ENCODE measurements at regions not wholly inside any gene's neighbourhood (a gene's known extent, or its start where the extent isn't known, plus 50 kb on each side); places are given as distances from the start of the nearest gene placed in this dataset.

DNA sequence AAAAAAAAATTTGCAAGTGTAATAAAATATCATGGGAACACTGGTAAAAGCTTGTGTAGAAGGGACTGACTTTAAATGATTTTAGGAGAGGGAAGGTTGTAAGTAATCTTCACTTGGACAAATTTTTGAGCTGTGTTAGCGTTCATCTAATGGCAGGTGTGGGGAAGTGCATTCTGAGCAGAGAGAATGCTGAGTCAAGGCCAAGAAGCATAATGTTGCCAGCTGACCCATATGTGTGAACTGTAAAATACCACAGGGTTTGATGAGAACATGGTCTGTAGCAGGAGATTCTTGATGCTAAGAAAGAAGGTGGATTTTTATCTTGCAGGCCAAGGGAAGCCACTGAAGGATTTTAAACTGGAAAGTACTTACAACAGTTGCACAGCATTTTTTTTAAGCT lies 98.2 kb upstream of the ZNF32 start:
- DNase-seq (ENCODE audit: low spot score), result no peak

- no peak for DNase-seq (ENCODE audit: low spot score)
Observed at GRCh38 chr10:43739161-43739560, 90.5 kb upstream of the ZNF32 start.

DNA sequence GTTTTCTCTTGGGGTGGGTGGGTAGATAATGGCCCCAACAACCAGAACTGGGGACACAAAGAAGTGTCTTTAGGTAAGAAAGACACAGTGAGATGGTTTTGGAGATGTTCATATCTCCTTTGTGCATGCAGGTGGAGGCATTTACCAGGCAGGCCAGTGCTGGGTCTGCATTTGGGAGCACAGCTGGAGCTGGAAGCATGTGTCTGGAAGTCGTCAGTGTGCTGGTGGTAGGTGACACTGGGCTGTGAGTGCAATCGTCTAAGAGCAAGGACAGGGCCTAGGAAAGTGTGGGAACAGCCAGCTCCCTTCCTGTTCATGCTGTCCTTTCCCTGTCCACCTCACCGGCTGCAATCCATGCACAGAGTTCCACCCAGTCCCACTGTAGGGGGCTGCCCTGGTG lies 88.3 kb upstream of the ZNF32 start:
- no peak for DNase-seq (ENCODE audit: low spot score)

GRCh38 chr10:43735907-43736306 lies 87.2 kb upstream of the ZNF32 start:
- no peak for DNase-seq (ENCODE audit: low spot score)

- DNase-seq (ENCODE audit: low spot score), result no peak
Observed at GRCh38 chr10:43734716-43735115, 86.0 kb upstream of the ZNF32 start.

DNA sequence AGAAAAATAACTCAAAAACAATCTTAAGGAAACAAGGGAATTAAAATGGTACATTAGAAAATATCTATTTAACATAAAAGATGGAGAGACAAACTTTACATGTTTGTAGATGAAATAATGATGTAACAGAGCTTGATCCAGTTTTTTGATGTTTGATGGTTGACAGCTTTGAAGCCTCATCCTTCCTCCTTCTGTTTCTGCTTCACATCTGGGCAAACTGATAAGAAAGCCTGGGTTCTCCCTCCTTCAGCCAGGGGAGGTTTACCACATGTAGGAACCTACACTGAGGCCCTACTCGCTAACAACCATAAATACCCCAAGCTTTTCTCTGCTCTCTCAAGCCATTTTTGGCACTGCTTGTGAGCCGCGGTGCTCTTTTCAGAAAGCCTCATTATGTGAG lies 82.8 kb upstream of the ZNF32 start:
- DNase-seq (ENCODE audit: low spot score), result no peak

DNA sequence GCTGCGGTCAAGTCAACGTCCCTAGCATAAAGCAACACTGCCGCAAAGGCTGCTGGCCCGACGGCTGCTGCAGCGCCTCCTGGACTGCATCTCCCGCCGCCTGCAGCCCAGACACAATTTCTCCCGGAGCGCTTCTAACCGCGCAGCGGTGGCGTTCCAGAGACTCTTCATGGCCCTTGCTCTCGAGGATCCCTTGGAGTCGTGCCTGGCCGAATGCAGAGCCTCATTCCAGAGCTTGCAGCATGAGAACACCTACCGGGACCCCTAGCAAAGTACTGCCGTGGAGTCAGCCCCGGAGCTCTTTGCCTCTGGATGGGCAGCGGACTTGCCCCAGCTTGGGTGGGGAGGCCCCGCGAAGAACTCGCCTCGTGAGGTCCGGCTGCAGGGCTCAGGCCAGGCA lies 79.7 kb upstream of the ZNF32 start:
- DNase-seq (ENCODE audit: low spot score), result no peak

- DNase-seq (ENCODE audit: low spot score), result no peak
Observed at GRCh38 chr10:43727935-43728334, 79.3 kb upstream of the ZNF32 start.

DNA sequence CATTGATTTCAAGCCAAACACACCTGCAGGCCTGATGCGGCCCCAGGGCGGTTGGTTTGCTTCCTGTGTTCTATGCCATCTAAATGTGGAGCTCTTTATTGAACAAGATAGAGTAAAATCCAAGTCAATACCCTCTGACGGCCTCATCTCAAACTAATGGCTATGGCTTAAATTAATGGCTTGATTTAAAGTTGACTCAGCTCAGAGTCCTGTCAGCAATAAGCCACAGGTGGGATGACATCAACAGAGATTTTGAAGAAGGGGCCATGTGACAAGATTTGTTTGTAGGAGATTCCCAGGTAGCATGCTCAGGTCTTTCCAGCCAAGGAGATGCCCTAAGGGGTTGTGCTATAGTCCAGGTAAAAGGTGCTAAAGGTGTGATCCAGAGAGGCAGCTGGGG lies 66.7 kb upstream of the ZNF32 start:
- no peak for DNase-seq (ENCODE audit: low spot score)

DNA sequence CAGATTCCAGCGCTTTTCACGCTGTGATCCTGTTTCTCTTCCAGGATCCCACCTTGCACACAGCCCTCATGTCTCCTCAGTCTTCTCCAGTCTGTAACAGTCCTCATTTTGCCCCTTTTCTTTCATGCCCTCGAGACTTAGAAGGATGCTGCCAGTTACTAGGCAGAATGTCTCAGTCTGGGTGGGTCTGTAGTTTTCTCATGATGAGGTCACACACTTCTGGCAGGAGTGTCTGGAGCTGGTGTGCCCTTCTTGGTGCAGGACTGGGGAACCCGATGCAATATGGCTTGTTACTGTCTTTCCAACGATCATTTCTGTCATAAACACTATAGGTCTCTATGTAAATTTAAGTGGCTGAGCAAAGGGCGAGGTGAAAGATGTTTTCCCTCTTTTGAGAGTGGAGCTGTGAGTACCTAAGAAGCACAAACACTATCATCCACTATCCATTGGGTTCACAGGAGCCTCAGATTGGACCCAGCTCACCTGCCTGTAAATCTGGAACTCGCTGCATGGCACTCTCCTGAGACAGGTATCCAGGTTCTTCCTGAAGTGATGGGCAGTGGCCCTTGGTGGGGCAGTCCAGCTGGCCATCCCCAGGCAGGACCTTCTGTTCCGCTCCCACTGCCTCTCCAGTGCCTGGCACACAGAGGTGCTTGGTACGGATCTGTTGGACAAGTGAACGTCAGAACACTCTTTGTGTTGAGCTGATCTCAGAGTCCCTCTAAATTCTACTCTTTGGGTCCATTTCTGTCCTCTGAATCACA lies 64.3 kb upstream of the ZNF32 start:
- no peak for DNase-seq (ENCODE audit: low spot score)

GRCh38 chr10:43710772-43711471 lies 62.2 kb upstream of the ZNF32 start:
- DNase-seq (ENCODE audit: low spot score), result no peak

DNA sequence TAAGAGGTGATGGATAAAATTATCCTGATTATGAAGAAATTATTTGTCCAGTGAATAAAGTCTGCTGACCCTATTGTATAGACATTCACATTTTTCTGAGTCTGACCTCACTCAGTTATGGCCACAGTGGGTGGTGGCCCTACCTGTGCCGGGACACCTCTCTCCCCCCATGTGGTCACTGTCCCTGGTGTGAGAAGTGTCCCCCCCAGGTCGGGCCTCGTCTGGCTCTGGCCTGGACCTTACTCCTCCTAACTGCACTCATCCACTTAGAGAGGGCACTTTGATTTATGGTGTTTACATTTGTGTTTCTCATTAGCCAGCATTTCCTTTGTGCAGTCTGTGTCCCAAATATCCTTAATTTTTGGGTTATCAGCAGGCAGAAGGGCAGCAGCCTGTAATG lies 59.6 kb upstream of the ZNF32 start:
- no peak for DNase-seq (ENCODE audit: low spot score)

GRCh38 chr10:43707770-43708169 lies 59.1 kb upstream of the ZNF32 start:
- DNase-seq (ENCODE audit: low spot score), result no peak

DNA sequence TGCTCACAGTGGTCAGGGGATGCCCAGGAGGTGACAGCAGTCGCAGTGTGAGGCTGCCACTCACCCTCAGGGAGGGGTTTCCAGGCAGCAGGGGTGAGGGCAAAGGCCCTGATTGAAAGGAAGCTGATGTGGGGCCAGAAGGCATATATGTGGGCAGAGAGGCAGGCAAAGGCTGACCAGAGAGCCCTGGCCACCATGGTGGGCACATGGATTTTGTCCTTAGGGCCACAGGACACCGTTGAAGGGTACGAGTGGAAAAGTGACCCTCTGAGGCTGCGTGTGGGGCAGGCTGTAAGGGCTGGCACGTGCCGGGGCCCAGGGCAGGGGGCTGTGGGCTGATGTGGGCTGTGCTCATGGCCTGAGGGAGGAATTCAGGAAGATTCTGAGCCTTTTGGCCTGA lies 57.5 kb upstream of the ZNF32 start:
- no peak for DNase-seq (ENCODE audit: low spot score)

DNA sequence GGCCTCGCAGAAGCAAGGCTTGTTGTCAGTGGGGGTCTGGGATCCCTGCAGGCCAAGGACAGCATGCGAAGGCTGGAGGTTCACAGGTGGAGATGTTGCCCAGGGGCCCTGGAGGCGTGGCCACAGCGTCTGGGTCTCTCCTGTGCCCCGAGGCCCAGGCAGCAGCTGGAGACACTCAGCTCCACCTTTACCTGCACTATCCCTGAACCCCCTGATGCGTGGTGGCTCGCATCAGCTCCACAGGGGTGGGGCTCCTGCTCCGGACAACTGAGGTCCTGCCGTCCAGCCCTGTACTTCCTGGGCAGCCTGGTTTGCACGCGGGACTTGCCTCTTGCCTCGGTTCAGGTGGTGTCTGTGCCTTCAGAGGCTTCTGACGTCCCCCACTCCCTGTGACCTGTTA lies 54.6 kb upstream of the ZNF32 start:
- no peak for DNase-seq (ENCODE audit: low spot score)

GRCh38 chr10:43702936-43703281 lies 54.2 kb upstream of the ZNF32 start:
- no peak for DNase-seq (ENCODE audit: low spot score)

- no peak for DNase-seq (ENCODE audit: low spot score)
Observed at GRCh38 chr10:43702213-43702935, 53.7 kb upstream of the ZNF32 start.

GRCh38 chr10:43701295-43701694 lies 52.6 kb upstream of the ZNF32 start:
- DNase-seq (ENCODE audit: low spot score), result no peak

- no peak for DNase-seq (ENCODE audit: low spot score)
Observed at GRCh38 chr10:43700306-43700705, 51.6 kb upstream of the ZNF32 start.

GRCh38 chr10:43699516-43699915 lies 50.8 kb upstream of the ZNF32 start:
- no peak for DNase-seq (ENCODE audit: low spot score)

Data from H4 (cell line).